ENCODE measurements at regions not wholly inside any gene's neighbourhood (a gene's known extent, or its start where the extent isn't known, plus 50 kb on each side); places are given as distances from the start of the nearest gene placed in this dataset.

GRCh38 chrX:39196192-39197102, 395.2 kb downstream of the MID1IP1 start (continued):
- no peak for TF ChIP-seq RAD21 (IDR thresholded peaks at IDR 0.05; ENCODE audit: low read length)

- no peaks in the 10 kb centered on the region for H3K4me1 ChIP-seq (ENCODE audit: control insufficient read depth, insufficient read depth, low read length)
- dilution Hi-C loops (cut with HindIII; ENCODE audit: low sequenced_read_pairs, unreplicated experiment) (no loop called here), in situ Hi-C loops (cut with MboI; ENCODE audit: low sequenced_read_pairs) (no loop called here), intact Hi-C loops (cut with micrococcal nuclease) (no loop called here)
- no peaks in the 10 kb centered on the region for H3K79me1 ChIP-seq (ENCODE audit: low read depth in 1 of 2, low read length in 2 of 2)
- no peaks in the 10 kb centered on the region for H3K9me1 ChIP-seq (ENCODE audit: insufficient read depth, low read length)
- H3K9me3 ChIP-seq (ENCODE audit: control insufficient read depth, insufficient read depth, low read length) = no peaks in the 10 kb centered on the region; the same call in 1 of the 2 replicates
- no peak overlapping the region for H3K4me3 ChIP-seq (ENCODE audit: insufficient read depth, low read depth, low read length)
- no peak overlapping the region for H3K18ac ChIP-seq (ENCODE audit: low read depth, low read length)
- ChIA-PET CTCF (no interaction called here), POLR2A (ENCODE audit: unreplicated experiment) (no interaction called here)
- no peak overlapping the region for H3K4me2 ChIP-seq (ENCODE audit: low read depth, low read length)
- H2BK5ac ChIP-seq (ENCODE audit: low read depth, low read length, poor library complexity, severe bottlenecking) = no peak overlapping the region
- H4K91ac ChIP-seq (ENCODE audit: insufficient read depth, low read depth, low read length) = no peak overlapping the region
- no peak overlapping the region for H2AFZ ChIP-seq (replicated peaks; ENCODE audit: low read length, poor library complexity)
- H2AK5ac ChIP-seq (ENCODE audit: low read depth, low read length) = no peak overlapping the region
- no peaks in the 10 kb centered on the region for H3K36me3 ChIP-seq (ENCODE audit: control insufficient read depth, insufficient read depth, low read length)
- no peak overlapping the region for H2AK9ac ChIP-seq (replicated peaks; ENCODE audit: low read depth, low read length, poor library complexity)
- no peak overlapping the region for H2BK20ac ChIP-seq (ENCODE audit: low read depth, low read length)
- no peak overlapping the region for H2BK120ac ChIP-seq (ENCODE audit: low read depth, low read length)
- no peak overlapping the region for H3K14ac ChIP-seq (replicated peaks; ENCODE audit: low read depth, low read length)
- DNase-seq (no peak), ATAC-seq (ENCODE audit: low read depth) (no peak)
- no peak overlapping the region for H3K27ac ChIP-seq (ENCODE audit: insufficient read depth, low read length)
- H4K20me1 ChIP-seq (ENCODE audit: insufficient read depth, low read length) = no peaks in the 10 kb centered on the region
- H2BK15ac ChIP-seq (ENCODE audit: low read depth, low read length) = no peak overlapping the region
- peaks cover 18% of the 10 kb centered on the region for H3K27me3 ChIP-seq (ENCODE audit: control insufficient read depth, insufficient read depth, low read length)
- no peak overlapping the region for H3K23ac ChIP-seq (ENCODE audit: low read depth, low read length)
- BruUV-seq (replicated peaks) = no TSS peak
- no peak overlapping the region for H4K5ac ChIP-seq (ENCODE audit: low read depth, low read length)
- no peak overlapping the region for H4K8ac ChIP-seq (ENCODE audit: low read depth in 2 of 2, low read length in 2 of 2)
- TF ChIP-seq CHD1 (IDR thresholded peaks at IDR 0.05; ENCODE audit: low read depth, low read length) (no peak), POLR2A (IDR thresholded peaks at IDR 0.05; ENCODE audit: low read depth, low read length) (no peak), RCOR1 (IDR thresholded peaks at IDR 0.05; ENCODE audit: insufficient replicate concordance, low read length) (no peak), FOS (IDR thresholded peaks at IDR 0.05; ENCODE audit: low read depth, low read length) (no peak), RAD21 (IDR thresholded peaks at IDR 0.05; ENCODE audit: low read length) (no peak), ELK1 (IDR thresholded peaks at IDR 0.05; ENCODE audit: borderline replicate concordance, low read depth, low read length) (no peak), RFX5 (IDR thresholded peaks at IDR 0.05; ENCODE audit: low read depth, low read length) (no peak)
- H3K4ac ChIP-seq (ENCODE audit: low read depth, low read length) = no peak overlapping the region
- H3K9ac ChIP-seq (ENCODE audit: low read depth, low read length) = no peak overlapping the region
- H3K56ac ChIP-seq (ENCODE audit: extremely low read depth, insufficient read depth, low read length) = no peak overlapping the region
Measured at GRCh38 chrX:39199429-39199828, 398.2 kb downstream of the MID1IP1 start.

All from IMR-90 (cell line).